ENCODE measurements at regions not wholly inside any gene's neighbourhood (a gene's known extent, or its start where the extent isn't known, plus 50 kb on each side); places are given as distances from the start of the nearest gene placed in this dataset.

DNA sequence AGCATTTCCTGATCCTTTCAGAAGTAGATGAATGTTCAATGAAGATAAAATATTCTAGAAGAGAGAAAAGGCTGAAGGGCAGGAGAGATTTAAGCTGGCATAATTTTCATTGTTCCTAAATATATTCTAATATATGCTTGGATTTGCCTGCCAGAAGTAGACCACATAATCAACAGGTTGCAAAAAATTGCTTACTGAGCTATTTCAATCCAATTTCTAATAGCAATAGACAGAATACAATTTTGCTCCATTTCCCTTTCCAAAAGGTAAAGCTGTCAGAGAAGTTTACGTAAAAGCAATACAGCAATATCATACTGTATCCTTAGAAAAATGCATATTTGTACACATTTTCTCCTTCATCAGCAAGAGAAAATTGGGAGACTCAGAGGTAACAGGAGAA is 237.3 kb downstream of the PMP22 start:
- TF ChIP-seq, protein P1, sequence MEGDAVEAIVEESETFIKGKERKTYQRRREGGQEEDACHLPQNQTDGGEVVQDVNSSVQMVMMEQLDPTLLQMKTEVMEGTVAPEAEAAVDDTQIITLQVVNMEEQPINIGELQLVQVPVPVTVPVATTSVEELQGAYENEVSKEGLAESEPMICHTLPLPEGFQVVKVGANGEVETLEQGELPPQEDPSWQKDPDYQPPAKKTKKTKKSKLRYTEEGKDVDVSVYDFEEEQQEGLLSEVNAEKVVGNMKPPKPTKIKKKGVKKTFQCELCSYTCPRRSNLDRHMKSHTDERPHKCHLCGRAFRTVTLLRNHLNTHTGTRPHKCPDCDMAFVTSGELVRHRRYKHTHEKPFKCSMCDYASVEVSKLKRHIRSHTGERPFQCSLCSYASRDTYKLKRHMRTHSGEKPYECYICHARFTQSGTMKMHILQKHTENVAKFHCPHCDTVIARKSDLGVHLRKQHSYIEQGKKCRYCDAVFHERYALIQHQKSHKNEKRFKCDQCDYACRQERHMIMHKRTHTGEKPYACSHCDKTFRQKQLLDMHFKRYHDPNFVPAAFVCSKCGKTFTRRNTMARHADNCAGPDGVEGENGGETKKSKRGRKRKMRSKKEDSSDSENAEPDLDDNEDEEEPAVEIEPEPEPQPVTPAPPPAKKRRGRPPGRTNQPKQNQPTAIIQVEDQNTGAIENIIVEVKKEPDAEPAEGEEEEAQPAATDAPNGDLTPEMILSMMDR (IDR thresholded peaks at IDR 0.05), result no peak
- no peak for TF ChIP-seq POLR2A (IDR thresholded peaks at IDR 0.05; ENCODE audit: low read depth)
- TF ChIP-seq EP300 (IDR thresholded peaks at IDR 0.05), result no peak
- no peak for TF ChIP-seq POLR2AphosphoS5 (IDR thresholded peaks at IDR 0.05)

Data from esophagus muscularis mucosa (tissue), 4 donors.